ENCODE measurements at regions not wholly inside any gene's neighbourhood (a gene's known extent, or its start where the extent isn't known, plus 50 kb on each side); places are given as distances from the start of the nearest gene placed in this dataset.

DNA sequence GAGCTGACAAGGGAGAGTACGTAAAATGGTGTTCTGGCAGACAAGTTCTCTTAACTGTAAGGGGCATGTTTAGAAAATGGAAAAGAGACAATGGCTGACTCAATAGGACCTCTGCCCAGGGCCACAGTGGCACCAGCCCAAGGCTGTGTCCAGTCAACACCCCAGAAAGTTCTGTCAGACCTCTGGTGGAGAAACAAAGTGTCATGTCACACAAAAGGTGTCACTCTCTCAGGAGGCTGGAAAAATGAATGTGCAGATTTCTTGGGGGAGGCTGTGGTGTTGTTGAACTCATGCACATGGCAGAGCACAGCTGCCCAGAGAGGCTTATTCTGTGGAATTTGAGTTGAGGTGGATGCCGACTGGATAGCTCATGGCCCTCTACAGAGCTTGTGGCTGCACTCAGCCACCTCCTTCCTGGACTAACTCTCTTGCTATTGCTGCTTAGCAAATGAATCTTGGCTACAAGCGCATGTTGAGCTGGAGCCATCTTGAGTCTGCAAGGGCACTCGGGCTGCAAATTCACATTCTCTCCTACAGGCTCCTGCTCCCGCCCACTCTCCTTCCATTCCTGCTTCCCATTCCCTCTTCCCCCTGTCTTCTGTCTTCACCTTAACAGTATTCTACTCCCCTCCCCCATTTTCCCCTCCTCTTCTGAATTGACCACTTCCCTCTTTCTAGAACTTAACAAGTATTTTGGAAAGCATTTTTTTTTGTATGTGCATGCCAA is 55.8 kb upstream of the SLC7A14 start:
- Histone ChIP-seq H4K20me1 (ENCODE audit: insufficient read depth, low read length) (no peaks in the 10 kb centered on the region), H3K36me3 (ENCODE audit: insufficient read depth, low read length) (no peaks in the 10 kb centered on the region), H3K4me3 (ENCODE audit: low read depth, low read length, poor library complexity, severe bottlenecking) (no peak overlapping the region), H3K27ac (ENCODE audit: low read depth, low read length, poor library complexity, severe bottlenecking) (no peak overlapping the region), H3K4me1 (ENCODE audit: insufficient read depth, low read length, poor library complexity, severe bottlenecking) (no peaks in the 10 kb centered on the region), H3K9me2 (ENCODE audit: insufficient read depth, low read length) (no peaks in the 10 kb centered on the region), H3K4me2 (ENCODE audit: low read length) (no peak overlapping the region), H3K79me2 (ENCODE audit: insufficient read depth, low read depth, low read length) (no peaks in the 10 kb centered on the region), H3K9me3 (ENCODE audit: low read length) (no peaks in the 10 kb centered on the region), H2AFZ (ENCODE audit: low read length) (no peak overlapping the region)
- no TSS peak for BruUV-seq (replicated peaks)
- DNase-seq (ENCODE audit: low spot score), result no peak
- intact Hi-C loops (cut with micrococcal nuclease; ENCODE audit: unreplicated experiment), result no loop called here
- ChIA-PET POLR2A (interaction anchor here (0.6 to 1.3 kb wide), 4 partner anchors 9 to 181 kb away, joined by 3 to 4 read pairs (median 3); no protein-coding TSS in a partner anchor), CTCF (ENCODE audit: unreplicated experiment) (interaction anchor here (0.7 kb wide), 1 partner anchor 79 kb away, joined by 3 read pairs; no protein-coding TSS in a partner anchor)
- TF ChIP-seq, protein P1, sequence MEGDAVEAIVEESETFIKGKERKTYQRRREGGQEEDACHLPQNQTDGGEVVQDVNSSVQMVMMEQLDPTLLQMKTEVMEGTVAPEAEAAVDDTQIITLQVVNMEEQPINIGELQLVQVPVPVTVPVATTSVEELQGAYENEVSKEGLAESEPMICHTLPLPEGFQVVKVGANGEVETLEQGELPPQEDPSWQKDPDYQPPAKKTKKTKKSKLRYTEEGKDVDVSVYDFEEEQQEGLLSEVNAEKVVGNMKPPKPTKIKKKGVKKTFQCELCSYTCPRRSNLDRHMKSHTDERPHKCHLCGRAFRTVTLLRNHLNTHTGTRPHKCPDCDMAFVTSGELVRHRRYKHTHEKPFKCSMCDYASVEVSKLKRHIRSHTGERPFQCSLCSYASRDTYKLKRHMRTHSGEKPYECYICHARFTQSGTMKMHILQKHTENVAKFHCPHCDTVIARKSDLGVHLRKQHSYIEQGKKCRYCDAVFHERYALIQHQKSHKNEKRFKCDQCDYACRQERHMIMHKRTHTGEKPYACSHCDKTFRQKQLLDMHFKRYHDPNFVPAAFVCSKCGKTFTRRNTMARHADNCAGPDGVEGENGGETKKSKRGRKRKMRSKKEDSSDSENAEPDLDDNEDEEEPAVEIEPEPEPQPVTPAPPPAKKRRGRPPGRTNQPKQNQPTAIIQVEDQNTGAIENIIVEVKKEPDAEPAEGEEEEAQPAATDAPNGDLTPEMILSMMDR (conservative IDR thresholded peaks at IDR 0.05; ENCODE audit: low read length), result no peak
- no peak for TF ChIP-seq EZH2phosphoT487 (IDR thresholded peaks at IDR 0.05; ENCODE audit: borderline replicate concordance, low read depth, low read length)

DNA sequence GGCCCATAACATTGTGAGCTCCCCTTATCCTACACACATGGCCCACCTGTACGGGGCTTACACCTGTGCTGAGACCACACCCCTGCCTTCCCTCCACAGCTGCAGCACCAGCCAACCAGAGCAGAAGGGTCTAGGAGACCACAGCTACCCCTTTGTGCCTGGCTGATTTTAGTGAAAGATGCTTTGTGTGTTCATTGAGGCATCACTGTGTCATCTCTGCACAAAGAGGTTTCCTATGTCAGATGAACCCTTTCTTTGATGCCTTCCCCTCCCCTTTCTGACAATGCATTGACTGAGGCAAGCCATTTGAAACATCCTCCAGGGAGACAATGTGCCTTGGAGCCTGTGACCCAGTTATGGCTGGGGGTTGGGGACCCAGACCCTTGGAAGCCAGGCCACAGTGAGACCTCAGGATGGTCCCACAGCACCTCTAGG is 54.9 kb upstream of the SLC7A14 start:
- no peak overlapping the region for H3K27ac ChIP-seq (ENCODE audit: low read depth, low read length, poor library complexity, severe bottlenecking)
- no peak for TF ChIP-seq EZH2phosphoT487 (IDR thresholded peaks at IDR 0.05; ENCODE audit: borderline replicate concordance, low read depth, low read length)
- TF ChIP-seq, protein P1 (conservative IDR thresholded peaks at IDR 0.05; ENCODE audit: low read length), result no peak
- CTCF ChIA-PET (ENCODE audit: unreplicated experiment), result no interaction called here
- no TSS peak for BruUV-seq (replicated peaks)
- DNase-seq (ENCODE audit: low spot score), result peak; percentile 37
- no peaks in the 10 kb centered on the region for H3K79me2 ChIP-seq (ENCODE audit: insufficient read depth, low read depth, low read length)
- no peak overlapping the region for H3K4me3 ChIP-seq (ENCODE audit: low read depth, low read length, poor library complexity, severe bottlenecking)
- POLR2A ChIA-PET, result interaction anchor here (0.7 to 1.3 kb wide), 2 partner anchors 15 to 26 kb away, joined by 3 read pairs; no protein-coding TSS in a partner anchor
- H3K9me2 ChIP-seq (ENCODE audit: insufficient read depth, low read length), result no peaks in the 10 kb centered on the region
- H3K4me1 ChIP-seq (ENCODE audit: insufficient read depth, low read length, poor library complexity, severe bottlenecking), result no peaks in the 10 kb centered on the region
- no peaks in the 10 kb centered on the region for H3K9me3 ChIP-seq (ENCODE audit: low read length)
- H3K36me3 ChIP-seq (ENCODE audit: insufficient read depth, low read length), result no peaks in the 10 kb centered on the region
- no peaks in the 10 kb centered on the region for H4K20me1 ChIP-seq (ENCODE audit: insufficient read depth, low read length)
- no peak overlapping the region for H2AFZ ChIP-seq (ENCODE audit: low read length)
- intact Hi-C loops (cut with micrococcal nuclease; ENCODE audit: unreplicated experiment), result no loop called here
- H3K4me2 ChIP-seq (ENCODE audit: low read length), result no peak overlapping the region

DNA sequence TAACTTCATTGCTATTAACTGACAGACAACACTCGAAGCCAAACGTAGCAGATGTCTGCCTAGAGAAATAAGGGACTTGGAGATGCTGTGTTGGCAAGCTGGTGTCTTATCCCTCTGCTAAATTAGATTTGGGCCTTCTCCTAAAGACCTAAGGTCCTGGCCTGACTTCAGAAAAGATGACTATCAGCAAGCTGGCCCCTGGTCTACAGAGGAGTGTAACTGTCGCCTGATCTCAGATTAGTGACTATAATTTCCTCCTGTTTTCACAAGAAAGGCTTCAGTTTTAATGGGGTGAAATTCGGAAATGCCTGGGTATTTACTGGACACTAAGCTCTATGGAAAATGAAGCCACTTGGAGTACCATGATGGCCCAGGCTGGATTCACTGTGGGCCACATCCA is 53.1 kb upstream of the SLC7A14 start:
- peaks cover 10% of the 10 kb centered on the region for H3K4me1 ChIP-seq (ENCODE audit: insufficient read depth, low read length, poor library complexity, severe bottlenecking)
- CTCF ChIA-PET (ENCODE audit: unreplicated experiment), result no interaction called here
- H3K4me3 ChIP-seq (ENCODE audit: low read depth, low read length, poor library complexity, severe bottlenecking), result no peak overlapping the region
- DNase-seq (ENCODE audit: low spot score), result no peak
- POLR2A ChIA-PET, result no interaction called here
- H3K27ac ChIP-seq (ENCODE audit: low read depth, low read length, poor library complexity, severe bottlenecking), result no peak overlapping the region
- H3K79me2 ChIP-seq (ENCODE audit: insufficient read depth, low read depth, low read length), result no peaks in the 10 kb centered on the region
- no peak overlapping the region for H3K4me2 ChIP-seq (ENCODE audit: low read length)
- BruUV-seq (replicated peaks), result no TSS peak
- no peaks in the 10 kb centered on the region for H3K9me2 ChIP-seq (ENCODE audit: insufficient read depth, low read length)
- H3K36me3 ChIP-seq (ENCODE audit: insufficient read depth, low read length), result no peaks in the 10 kb centered on the region
- H3K9me3 ChIP-seq (ENCODE audit: low read length), result no peaks in the 10 kb centered on the region
- H4K20me1 ChIP-seq (ENCODE audit: insufficient read depth, low read length), result no peaks in the 10 kb centered on the region
- intact Hi-C loops (cut with micrococcal nuclease; ENCODE audit: unreplicated experiment), result no loop called here
- H2AFZ ChIP-seq (ENCODE audit: low read length), result no peak overlapping the region
- TF ChIP-seq, protein P1 (conservative IDR thresholded peaks at IDR 0.05; ENCODE audit: low read length), result no peak
- no peak for TF ChIP-seq EZH2phosphoT487 (IDR thresholded peaks at IDR 0.05; ENCODE audit: borderline replicate concordance, low read depth, low read length)

Data from OCI-LY7 (cell line).